ENCODE measurements at regions not wholly inside any gene's neighbourhood (a gene's known extent, or its start where the extent isn't known, plus 50 kb on each side); places are given as distances from the start of the nearest gene placed in this dataset.

- TF ChIP-seq CTCF (conservative IDR thresholded peaks at IDR 0.05; ENCODE audit: low read depth, low read length) (no peak), EZH2 (IDR thresholded peaks at IDR 0.05; ENCODE audit: low read length, unreplicated experiment) (no peak)
Observed at GRCh38 chr3:86382556-86382955, 608.4 kb downstream of the VGLL3 start.
